ENCODE measurements at regions not wholly inside any gene's neighbourhood (a gene's known extent, or its start where the extent isn't known, plus 50 kb on each side); places are given as distances from the start of the nearest gene placed in this dataset.

DNA sequence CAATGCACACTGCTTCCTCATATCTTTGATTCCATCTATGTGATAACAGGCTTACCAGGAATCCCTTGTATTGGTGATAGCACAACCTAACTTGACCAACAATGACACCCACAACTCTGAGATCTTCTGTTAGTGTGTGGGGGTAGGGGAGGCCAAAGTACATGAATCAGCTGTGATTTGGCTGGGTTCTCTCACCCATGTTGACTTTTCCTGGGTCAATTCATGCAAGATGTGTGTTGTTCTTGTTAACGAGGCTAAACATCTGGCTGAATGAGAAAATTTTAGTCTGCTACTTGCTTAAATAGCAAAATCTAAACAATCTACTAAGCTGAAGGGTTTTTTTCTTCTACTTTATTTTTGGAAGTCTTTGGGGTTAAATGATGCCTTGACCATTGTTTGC, 341.2 kb upstream of the SLC14A2 start:
- DNase-seq, result no peak

- DNase-seq, result no peak
These were observed 339.7 kb upstream of the SLC14A2 start for GRCh38 chr18:45275367-45276113.

DNA sequence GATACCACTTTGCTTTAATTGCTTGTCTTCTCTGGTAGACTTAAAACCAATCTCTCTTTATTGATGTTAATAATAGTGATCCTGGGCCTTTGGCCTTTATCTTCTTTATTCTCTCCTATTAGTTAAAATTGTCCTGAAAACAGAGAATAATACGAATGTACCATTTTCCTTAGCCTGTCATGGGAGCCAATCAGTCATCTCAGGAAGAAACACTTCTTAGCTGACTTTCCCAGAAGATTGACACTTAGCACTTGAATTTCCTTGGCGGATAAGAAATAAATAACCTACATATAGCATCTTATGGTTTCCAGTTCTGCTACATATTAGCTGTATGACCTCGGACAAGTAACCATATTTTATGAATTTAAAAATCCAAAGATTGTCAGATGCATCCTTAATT, 338.4 kb upstream of the SLC14A2 start:
- DNase-seq, result no peak

- DNase-seq, result no peak
These were observed 337.4 kb upstream of the SLC14A2 start for GRCh38 chr18:45277908-45278307.

DNA sequence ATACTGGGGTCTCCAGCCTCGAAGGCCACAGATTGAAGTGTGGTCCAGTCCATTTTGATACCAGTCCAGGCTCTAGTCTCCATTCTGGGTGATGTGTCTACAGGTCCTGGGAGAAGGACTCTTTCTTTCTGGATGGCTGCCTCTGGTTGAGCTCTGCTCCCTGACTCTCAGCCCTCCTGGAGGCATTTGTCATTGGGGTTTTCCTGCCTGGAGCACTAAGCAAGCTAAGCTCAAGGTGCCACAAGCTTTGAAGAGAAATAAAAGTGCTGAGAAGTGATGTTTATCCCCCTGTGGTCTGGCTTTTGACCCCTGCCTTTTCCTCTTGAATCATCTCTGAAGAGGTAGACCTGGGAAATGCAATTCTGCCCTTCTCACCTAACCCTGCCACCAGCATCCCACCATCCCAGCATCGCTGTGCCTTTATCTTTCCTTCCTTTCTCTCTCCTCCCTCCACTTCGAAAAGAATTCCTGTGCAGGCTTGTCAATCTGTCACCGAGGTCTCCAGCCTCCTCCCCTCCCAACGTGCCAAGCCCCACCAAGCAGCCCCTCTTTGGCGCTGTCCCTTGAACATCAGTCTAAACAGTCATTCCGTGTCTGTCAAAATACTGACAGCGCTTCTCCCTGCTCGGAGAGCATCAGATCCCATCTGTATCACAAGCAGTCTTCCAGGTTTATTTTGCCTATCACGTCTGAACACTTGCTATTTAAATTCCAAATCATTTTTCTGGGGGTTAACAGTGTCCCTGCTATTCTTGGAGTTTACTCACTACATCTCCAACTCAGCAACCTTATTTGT, 334.6 kb upstream of the SLC14A2 start:
- DNase-seq, result no peak

DNA sequence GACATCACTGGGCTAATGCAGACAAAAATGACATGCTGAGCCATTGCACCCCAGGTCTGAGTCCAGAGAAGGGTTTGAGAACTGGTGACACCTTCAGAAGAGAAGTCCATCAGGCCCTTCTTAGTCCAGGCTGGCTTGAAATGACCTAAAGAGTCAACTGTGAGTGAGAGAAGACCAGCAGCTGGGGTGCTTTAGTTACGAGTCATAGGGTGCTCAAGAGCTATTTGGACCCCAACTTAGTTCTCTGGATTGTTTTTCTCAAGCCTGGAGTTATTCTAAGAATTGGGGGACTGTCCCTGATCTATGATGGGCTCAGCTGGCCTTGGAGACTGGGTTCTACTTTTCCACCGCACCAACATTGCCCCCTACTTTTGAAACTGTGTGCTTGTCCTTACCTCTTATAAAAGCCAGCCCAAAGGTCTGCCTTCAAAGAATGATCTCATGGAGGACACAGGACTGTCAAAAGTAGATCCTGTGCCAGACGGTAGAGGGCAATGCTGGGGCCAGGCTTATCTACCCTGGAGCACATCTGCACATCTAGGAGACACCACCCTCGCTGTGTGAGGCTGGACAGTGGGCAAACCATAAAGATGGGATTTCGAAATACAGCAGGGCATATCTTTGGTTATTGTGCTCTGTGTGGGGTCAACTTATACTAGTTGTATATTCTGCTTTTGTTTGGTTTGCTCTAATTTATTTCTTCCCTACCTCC, 333.0 kb upstream of the SLC14A2 start:
- no peak for DNase-seq

GRCh38 chr18:45284174-45284573, 331.1 kb upstream of the SLC14A2 start:
- DNase-seq, result no peak

DNA sequence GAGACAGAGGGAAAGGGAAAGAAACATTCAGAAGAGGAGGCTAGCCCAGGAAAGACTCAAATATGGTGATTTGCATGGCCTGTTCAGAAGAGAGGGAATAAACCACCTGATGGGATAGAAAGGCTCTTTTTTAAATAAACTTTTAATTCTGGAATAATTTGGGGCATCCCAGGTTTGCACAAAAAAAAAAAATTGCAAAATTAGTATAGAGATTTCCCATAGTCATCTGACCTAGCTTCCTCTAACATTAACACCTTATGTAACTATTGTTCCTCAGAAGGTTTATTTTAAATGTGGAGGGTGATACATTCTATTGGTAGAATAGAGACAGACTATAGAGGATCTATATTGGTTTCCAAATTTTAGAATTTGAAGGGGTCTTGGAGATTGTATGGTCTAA, 330.4 kb upstream of the SLC14A2 start:
- DNase-seq, result no peak

GRCh38 chr18:45285251-45285650, 330.0 kb upstream of the SLC14A2 start:
- DNase-seq, result no peak

- no peak for DNase-seq
These were observed 328.8 kb upstream of the SLC14A2 start for GRCh38 chr18:45286431-45286830.

DNA sequence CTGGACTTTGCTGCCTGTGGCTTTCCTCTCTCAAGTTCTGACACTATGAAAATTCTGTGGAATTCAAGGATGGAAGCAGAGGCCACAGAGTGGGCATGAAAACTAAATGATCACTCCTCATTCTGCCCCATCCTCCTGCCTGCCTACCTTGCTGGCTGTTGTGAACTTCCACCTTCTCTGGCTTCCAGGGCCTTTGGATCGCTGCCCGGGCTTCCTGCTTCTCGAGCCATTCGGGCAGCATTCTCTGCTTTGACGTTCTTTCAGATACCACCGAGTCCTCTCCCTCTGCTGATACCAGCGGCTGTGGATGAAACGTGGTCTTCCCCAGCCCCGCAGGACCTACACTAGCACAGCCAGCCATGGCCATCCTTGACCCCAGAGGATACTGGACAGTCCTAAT, 327.7 kb upstream of the SLC14A2 start:
- DNase-seq, result no peak

GRCh38 chr18:45290364-45290763, 324.9 kb upstream of the SLC14A2 start:
- DNase-seq, result no peak

DNA sequence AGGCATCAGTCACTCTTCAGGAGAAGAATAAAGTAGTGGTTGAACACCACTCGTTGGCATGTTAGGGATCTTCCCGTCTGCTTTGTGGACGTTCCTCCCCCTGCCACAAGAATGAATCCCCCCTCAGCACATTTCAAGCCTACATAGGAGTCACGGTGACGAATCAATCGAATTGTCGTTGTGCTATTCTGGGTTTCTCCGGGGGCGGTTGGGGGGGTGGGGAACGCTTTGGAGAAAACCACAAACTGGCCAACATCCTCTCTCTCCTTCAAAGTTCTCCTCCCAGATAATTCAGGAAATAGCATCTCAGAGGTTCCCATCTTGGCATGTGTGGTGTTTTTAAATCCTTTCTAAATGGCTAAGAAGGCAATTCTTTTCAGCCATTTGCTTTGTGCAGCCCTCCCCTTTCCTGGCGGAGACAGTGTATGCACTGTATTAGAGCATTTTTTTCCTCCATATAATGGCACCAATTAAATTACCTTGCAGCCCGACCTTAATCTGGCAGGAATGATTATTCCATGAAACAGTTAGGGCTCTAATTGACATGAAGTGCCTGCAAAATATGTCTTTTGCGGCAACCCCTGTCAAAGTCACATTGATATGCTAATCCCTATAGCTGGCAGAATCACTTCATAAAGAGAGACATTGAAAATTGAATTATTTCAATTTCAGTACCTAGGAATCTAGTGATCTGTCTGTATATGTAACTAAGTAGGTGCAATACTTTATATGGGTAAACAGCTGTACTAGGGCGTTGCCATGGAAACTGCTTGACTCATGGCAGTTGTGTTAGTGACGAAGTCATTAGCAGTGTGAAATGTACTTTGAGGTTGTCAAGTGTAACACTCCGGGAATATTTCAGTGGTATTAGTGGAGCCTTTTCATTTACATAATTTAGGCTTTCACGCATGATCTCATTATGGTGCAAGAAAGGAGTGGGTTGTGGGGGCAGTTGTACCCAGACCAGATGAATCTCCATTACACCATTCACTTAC, 323.4 kb upstream of the SLC14A2 start:
- DNase-seq, result no peak

DNA sequence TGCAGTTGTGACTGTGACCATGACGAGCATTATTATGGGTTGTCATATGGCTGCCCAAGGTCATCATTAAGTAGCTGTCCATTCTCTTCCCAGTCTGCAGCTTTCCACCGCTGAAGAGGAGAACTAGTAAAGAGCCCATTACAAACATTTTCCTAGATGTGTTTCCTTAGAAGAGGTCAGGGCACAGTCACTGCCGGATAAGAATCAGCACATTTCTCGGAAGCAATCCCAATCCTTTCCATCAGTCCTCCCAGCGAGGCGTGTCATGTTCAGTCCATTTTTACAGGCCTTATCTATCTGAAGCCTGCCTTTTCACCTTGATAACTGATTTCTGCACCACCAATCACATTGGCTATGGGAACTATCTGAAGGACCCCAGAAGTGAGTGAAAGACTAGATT, 319.9 kb upstream of the SLC14A2 start:
- no peak for DNase-seq

DNA sequence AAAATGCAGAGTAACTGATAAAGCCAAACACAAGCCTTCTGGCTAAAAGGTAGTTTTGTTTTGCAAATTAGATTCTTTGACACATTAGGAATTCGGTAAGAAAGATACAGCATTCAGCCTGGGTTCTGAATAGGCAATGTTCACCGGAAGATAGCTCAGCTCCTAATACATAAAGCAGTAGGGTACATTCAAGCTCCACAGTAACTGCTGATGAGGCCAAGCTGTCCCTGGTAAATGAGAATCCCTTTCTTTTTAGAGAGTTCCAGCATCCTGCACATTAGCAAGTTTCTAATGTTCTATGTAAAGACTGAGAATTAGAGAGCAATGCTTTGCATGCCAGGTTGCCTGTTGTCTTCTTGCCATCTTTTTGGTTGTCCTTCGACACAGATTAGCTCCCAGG, 316.3 kb upstream of the SLC14A2 start:
- no peak for DNase-seq

DNA sequence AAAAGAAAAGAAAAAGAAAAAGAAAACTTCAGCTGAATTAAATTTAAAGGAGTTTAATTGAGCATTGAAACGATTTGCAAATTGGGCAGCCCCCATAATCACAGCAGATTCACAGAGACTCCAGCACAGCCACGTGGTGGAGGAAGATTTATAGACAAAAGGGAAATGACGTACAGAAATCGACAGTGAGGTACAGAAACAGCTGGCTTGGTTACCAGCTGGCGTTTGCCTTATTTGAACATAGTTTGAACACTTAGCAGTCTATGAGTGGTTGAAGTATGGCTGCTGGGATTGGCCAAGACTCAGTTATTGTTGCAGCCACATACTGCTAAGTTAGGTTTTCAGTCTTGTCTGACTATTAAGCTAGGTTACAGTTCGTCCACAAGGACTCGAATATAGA, 312.2 kb upstream of the SLC14A2 start:
- no peak for DNase-seq

DNA sequence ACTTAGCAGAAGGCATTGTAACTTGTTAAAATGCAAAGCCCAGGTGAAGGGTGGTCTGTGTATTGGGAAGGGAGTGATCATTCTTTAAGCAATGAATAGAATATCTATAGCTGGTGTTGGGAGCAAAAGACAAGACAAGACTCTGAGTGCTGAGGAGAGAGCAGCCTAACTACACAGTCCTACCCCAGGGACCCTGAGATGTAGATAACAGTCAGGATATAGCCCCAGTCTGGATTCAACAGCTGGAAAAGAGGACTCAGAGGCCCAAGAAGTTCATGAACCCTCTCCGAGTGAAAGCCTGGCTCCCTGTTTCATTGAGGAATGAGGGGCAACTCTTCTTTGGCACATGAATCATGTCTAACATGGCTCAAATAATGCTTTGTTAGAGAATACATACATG, 310.7 kb upstream of the SLC14A2 start:
- no peak for DNase-seq

DNA sequence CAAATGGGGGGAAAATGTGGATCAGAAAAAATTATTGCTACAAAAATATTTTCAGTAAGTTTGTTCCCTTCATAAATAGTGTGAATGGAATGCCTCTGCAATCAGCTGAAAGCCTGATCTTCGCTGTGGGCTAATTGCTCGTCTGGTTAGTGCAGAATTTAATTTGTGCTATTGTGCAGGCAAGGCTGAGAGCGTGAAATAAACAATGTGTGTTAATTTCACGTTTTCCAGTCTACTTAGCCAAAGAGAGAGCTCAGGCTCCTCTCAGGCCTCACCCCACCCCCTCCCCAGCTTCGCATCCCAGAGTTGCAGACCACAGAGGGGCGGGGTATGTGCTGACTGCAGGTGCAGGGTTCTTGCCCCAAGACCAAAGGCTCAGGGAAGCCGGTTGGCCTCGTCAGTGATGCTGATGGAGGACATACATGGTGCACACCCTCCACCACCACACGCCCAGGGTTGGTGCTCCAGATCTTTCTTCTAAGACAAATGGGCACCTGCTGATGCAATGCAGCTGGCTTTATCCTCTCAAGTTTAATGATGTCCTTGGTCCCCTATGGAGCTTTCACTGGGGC, 302.6 kb upstream of the SLC14A2 start:
- no peak for DNase-seq

- no peak for DNase-seq
These were observed 299.1 kb upstream of the SLC14A2 start for GRCh38 chr18:45316127-45316526.

GRCh38 chr18:45317948-45318640, 297.2 kb upstream of the SLC14A2 start:
- no peak for DNase-seq

DNA sequence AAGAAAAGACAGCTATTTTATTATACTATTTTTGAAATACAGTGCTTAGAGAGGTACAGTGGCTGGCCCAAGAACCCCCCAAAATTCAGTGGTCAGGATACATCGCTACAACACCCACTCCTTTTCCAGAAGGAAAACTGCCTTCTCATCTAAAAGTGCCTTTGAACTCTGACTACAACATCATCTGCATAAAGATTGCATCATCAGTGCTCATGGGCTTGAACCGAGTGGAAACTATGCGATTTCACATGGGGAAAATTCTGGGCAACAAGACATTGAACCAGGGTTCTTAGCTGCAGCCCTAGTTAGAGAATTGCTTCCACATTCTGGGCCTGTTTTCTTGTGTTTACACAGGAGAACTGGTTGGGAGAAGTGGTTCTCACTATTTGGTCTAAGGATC, 294.6 kb upstream of the SLC14A2 start:
- DNase-seq, result no peak

- DNase-seq, result no peak
These were observed 293.8 kb upstream of the SLC14A2 start for GRCh38 chr18:45321520-45321919.
